ENCODE measurements at regions not wholly inside any gene's neighbourhood (a gene's known extent, or its start where the extent isn't known, plus 50 kb on each side); places are given as distances from the start of the nearest gene placed in this dataset.

GRCh38 chr12:68406134-68406576 is 74.0 kb upstream of the MDM1 start:
- peak; percentile 12 to 44 (median 33) for TF ChIP-seq CTCF (IDR thresholded peaks at IDR 0.05 in 4 of 5, conservative IDR thresholded peaks at IDR 0.05 in 1 of 5)
- TF ChIP-seq POLR2A (IDR thresholded peaks at IDR 0.05), result no peak
